ENCODE measurements at regions not wholly inside any gene's neighbourhood (a gene's known extent, or its start where the extent isn't known, plus 50 kb on each side); places are given as distances from the start of the nearest gene placed in this dataset.
"Not testable (repeated sequence)": the region's sequence is repeated elsewhere in the genome, so short reads cannot be mapped to it uniquely, and the experiment has no call there.

DNA sequence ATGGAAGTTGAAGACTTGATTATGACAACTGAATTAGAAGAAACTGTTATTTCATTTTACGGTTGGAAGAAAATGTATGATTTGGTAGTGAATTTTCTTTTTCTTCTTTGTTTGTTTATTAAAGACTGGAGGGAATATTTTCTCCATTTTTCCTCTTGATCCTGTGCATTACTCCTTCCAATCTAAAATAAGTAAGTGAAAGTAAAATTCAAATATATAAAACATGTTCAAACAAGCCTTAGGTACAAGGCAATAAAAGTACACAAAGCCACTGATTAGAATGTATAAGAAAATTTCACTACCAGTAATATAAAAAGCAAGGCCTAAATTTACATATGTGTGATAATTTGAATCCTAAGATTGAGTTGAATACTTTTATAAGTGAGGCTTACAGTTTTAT, 181.2 kb upstream of the MME start:
- DNase-seq = no peak

GRCh38 chr3:154898443-154898842, 181.7 kb upstream of the MME start:
- no peak for DNase-seq

GRCh38 chr3:154893813-154894212, 186.3 kb upstream of the MME start:
- no peak for DNase-seq

GRCh38 chr3:154889227-154889634, 190.9 kb upstream of the MME start:
- no peak for DNase-seq

- no peak for DNase-seq
Observed at GRCh38 chr3:154887869-154888268, 192.2 kb upstream of the MME start.

DNA sequence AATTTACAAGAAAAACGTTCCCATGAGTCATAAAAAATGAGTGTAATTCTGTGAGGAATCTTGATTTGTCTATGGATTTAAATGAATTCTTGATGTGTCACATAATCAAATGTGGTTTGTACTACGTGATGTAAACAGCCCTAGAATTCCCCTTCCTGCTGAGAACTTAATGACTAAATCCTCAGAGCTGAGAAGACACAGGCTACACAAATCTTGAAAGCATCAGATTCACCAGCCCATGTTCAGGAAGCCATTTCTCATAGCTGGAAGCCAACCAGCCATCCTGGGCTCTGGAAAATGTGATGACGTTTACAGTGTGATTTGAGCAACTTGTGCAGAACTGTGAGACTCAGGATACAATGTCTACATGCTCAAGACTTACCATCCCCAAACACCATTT, 193.7 kb upstream of the MME start:
- no peak for DNase-seq

DNA sequence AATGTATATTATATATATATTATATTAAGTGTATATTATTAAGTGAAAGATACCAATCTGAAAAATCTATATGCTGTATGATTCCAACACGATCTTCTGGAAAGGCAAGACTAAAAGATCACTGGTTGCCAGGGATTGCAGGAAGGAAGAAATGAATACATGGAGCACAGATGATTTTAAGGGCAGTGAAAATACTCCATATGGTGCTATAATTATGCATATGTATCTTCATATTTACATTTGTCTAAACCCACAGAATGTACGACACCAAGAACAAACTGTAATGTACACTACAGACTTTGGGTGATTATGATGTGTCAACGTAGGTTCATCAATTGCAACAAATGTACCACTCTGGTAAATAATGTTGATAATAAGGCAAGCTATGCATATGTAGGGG, 194.7 kb upstream of the MME start:
- DNase-seq = no peak

GRCh38 chr3:154884952-154885351, 195.2 kb upstream of the MME start:
- no peak for DNase-seq

DNA sequence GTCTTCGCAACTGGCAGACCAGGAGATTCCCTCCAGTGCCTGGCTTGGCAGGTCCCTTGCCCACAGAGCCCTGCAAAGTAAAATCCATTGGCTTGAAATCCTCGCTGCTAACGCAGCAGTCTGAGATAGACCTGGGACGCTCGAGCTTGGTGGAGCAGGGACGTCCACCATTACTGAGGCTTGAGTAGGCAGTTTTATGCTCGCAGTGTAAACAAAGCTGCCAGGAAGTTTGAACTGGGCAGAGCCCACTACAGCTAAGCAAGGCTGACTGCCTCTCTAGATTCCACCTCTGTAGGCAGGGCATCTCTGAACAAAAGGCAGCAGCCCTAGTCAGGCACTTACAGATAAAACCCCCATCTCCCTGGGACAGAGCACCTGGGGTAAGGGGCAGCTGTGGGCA, 205.0 kb upstream of the MME start:
- no peak for DNase-seq

DNA sequence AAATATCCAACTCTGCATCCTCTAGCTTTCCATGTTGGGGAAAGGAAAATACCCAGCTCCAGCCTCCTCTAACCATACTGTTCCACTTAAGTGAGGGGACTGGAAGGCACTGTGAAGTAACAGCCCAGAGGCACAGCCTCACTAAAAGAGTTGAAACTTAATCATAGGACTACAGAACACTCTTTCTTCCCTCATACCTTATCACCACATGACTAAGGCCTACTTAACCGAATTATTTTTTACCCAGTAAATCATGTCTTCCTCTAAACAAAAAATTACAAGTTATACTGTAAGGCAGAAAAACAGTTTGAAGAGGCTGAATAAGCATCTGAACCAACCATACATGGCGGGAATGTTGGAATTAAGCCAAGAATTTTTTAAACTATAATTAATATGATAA, 207.4 kb upstream of the MME start:
- no peak for DNase-seq

DNA sequence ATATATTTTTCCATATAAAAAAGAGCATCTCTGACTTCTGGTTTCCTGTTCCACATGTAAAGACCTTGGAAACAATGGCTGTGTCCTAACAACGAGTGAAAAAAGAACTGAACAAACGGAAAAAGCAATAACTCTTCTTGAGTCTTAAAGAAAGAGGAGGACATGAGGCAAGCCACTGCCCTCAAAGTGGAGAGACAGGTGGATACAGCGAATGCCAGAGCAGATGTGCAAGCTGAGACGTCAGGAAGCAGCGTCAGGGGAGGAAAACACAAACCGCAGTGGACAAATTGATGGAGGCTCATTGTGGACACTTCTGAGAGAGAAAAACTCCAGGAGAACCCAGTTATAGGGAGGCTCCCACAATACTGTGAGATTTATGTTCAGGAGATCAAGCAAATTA, 208.0 kb upstream of the MME start:
- DNase-seq = no peak

DNA sequence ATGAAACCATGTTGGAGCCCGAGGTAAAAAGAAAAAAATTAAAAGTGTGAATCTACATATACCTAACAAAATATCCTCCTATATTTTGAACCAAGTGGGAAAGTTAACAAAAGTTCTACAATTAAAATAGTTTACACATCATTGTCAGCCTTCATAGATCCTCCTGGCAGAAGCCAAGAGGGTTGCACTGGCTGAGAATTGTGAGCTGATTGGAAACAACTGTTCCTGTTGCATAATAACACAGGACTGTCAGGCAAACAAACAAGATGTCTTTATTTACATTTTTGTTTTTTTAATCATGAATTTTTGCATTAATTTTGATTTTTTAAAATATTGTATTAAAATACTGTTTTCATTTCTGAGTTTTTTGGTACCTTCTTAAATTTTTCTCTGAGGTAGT, 215.2 kb upstream of the MME start:
- DNase-seq = no peak

DNA sequence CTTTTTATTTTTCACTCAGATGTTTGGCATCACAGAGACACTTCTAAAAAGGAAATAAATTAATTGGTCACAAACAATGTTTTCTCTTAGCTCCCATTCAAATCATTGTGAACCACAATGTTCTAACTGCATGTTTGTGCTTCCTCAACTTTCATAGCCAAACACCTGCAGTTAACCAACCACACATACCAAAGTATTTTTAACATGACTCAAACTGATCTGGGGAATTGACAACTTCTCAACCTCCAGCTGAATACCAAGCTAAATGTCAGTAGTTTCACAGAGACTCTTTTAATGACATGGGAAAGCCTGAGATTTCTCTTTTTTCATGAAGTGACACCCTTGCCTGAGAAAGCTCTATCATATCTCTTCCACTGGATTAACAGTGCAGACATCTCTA, 217.9 kb upstream of the MME start:
- no peak for DNase-seq

DNA sequence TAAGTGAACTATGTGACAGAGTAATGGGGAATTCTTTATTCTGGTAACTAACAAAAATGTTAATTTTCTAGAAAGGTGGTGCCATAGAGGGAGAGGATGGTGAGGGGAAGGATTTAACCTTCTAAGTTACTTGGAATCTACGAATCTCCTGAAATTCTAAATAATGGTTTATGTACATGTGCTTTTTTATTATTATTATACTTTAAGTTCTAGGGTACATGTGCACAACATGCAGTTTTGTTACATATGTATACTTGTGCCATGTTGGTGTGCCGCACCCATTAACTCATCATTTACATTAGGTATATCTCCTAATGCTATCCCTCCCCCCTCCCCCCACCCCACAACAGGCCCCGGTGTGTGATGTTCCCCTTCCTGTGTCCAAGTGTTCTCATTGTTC, 227.1 kb upstream of the MME start:
- not testable (repeated sequence) for DNase-seq

DNA sequence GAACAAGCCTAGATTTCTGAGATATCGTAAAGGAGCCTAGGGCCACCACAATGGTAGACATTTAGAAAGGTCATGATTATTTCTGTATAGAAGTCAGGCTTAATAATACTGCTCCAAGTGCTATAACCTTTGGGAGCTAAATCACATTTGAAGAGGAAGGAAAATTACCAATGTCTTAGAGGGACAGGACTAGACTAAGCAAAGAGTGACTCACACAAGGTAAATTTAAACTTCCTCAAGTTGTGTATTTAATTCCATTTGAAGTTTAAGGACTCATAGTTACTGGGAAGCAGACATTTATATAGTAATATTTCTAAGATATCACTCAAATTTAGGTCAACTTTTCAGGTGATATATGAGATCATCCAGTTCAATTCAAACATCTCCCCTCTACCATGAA, 227.6 kb upstream of the MME start:
- no peak for DNase-seq

DNA sequence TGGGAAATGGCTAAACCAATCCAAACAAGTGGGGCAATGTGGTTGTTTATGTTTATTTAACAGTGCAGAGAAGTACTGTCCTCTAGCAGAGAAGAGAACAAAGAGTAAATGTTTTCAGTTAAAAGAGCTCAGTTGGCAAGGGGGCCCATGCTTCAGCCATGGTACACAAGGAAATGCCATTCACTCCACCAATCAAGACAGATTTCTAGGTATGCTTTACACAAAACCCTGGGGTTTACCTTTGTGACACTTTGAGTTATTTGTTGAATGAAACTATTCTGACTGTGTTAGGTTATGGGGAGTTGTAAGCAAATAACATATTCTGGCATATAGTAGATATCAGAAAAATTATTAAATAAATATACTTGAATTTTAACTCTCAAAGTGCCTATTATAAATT, 228.5 kb upstream of the MME start:
- no peak for DNase-seq

- DNase-seq = no peak
Observed at GRCh38 chr3:154850921-154851320, 229.2 kb upstream of the MME start.

GRCh38 chr3:154849408-154849807, 230.7 kb upstream of the MME start:
- no peak for DNase-seq

- DNase-seq = no peak
Observed at GRCh38 chr3:154844863-154845262, 235.3 kb upstream of the MME start.

GRCh38 chr3:154843647-154844046, 236.5 kb upstream of the MME start:
- no peak for DNase-seq

DNA sequence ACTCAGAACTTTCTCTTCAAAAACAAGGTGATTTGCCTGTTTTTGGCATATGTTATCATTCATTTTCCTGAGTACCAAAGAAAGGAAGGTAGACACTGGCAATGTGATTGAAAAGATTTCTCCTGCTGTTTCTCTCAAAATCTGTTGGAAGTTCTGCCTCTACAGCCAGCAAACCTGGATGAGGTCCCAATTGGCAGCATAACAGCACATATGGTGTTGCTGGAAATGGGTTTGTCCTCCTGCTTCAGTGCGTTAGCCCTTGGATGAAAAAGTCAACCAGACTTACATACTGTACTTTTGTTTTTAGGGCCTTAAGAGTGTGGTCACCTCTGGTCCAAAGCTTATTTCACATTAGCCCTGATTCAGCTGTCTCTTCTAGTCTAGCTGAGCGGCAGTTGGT, 237.6 kb upstream of the MME start:
- no peak for DNase-seq

GRCh38 chr3:154835639-154836038, 244.5 kb upstream of the MME start:
- no peak for DNase-seq

GRCh38 chr3:154834831-154835230, 245.3 kb upstream of the MME start:
- DNase-seq = not testable (repeated sequence)

DNA sequence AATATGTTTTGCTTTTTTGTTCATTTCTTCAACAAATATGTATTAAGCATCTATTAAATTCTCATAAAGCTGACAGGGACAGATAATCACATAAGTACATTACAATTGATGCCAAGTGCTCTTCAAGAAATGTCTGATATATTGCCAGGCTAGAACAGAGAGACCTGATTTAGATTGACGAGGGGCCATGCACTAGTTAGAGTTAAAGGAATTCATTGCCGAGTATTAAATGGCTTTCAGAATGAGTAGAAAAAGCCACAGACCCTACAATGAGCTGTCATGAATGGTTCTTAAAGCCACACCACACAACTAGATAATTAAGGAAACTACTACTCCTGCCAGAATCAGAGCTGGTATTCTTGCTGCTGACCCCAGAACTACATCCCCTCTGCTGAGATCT, 250.2 kb upstream of the MME start:
- no peak for DNase-seq

GRCh38 chr3:154819491-154819890, 260.6 kb upstream of the MME start:
- DNase-seq = no peak

DNA sequence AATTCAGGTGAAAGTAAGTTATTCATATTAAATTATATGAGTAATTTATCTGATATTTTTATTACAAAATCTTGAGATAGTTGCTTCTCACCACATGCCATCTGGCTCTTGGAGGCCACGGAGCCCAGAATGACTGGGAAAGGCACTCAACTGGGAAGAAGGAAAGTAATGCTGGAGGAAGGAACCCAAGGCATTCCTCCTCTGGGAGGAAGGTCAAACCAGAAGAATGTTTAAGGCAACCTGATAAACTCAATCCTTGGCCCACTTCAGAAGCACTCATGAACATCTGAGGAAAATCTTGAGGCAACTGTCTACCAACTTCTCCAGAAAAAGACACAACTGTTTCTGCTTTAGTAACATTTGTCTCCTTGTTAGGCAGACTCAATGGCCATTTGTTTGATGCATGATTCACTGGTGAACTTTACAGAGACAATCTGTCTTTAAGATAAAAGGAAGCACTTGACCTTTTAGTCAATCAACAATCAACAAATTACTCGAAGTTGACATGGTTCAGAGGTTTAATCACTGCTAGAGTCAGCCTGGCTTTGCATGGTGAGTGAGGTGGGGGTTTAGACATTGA, 261.4 kb upstream of the MME start:
- DNase-seq = no peak
